ENCODE measurements at regions not wholly inside any gene's neighbourhood (a gene's known extent, or its start where the extent isn't known, plus 50 kb on each side); places are given as distances from the start of the nearest gene placed in this dataset.

DNA sequence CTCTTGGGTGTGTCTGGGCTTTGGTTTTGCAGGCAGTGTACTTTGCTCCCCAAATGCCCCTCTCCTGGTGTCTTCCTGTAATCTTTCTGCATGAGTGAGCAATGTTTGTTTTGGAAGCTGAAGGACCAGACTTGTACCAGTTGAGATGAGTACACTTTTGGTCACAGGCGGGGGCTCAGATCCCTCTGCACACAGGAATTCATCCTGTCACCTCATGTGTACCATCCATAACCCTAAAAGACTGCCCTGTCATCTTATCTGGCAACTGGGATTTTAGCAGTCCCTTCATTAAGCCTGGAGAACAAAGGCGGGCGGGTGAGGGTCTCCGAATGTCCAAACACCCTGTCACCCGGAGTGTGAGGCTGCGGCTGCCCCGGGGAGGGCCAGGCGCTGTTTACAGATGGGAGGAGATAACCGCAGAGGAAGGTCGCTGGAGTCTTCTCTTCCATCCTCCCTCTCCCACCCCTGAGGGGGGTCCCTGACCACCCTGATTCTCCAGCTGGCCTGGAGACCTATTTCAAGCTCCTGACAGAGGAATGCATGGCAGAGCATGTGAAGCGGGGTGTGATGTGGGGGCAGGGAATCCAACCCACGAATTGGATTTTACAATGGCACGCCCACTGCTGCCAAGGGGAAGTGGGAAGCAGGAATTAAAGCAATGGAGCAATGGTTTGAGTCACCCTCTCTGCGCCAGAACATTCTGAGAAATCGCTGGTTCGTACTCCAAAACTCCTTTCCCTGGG is 158.2 kb upstream of the MYCN start:
- DNase-seq, result no peak

DNA sequence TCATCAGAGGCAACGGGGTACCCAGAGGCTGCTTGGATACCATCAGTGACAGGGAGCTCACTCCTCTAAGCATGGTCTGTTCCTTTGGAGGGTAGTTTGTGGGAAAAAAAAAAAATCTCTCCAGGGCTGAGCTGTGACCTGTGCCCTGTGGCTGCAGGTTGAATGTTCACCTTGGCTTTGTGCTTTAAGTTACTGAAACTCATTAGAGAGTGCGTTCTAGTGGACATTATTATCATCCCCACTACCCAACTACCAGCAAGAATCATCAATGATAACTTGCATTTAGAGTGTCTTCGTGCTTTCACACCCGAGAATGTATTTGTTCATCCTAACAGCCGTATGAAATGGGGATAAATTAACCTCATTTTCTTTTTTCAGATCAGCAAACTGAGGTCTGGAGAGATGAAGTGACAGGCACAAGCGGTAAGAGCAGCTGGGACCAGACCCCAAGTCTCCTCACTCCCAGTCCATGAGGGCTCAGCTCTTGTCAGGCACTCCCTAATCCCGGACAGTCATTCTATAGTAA is 157.5 kb upstream of the MYCN start:
- no peak for DNase-seq

DNA sequence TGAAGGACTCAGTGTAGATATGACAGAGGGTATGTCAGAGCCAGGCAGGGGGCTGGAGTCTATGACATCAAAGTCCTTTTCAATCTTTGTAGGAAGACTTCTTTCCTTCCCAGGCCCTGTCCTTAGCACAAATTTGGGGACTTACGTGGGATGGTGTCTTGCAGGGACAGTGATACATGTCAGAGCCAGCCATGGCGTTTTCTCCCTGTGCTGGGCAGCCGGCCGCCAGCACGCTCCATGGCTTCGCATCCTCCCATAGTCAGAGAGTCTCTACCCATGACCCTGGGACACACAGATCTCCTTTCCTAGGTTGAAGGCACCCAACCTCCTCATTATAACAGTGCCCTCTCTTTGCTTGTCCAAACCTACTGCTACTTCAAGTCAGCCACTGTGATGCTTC is 156.9 kb upstream of the MYCN start:
- DNase-seq, result no peak

DNA sequence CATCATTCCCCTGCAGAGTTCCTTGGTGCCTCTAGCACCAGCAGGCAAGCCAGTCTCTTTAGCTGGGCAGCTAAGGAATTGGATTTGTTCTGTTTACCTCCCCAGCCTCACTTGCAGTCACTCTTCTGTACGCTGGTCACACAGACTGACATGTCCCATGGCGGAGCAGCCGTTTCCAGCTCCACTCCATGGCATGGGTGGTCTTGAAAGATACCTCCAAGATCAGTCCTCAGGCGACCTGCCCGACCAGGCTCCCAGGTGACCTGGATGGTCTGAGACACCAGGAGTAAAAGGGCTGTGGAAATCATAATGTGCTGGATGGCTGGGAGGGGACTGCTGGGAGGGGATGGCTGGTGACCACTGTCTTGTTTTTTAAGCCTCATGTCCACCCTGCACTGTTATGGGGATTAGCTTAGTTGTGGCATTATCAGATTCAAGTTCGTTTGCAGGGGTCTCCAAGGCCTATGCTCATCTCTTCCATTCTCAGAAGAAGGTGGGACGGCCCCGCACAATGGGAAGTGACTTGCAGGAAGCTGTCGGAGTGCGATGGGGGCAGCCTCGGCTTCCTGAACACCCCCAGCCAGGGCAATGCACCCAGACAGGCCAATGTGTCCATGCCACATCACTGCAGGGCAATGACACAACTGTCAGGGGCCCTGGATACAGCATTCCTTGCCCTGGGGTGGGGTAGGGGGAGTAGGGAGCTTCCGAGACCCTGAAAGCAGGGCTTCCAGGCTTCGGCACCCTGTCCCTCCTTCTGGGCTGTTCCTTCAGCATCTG is 156.1 kb upstream of the MYCN start:
- DNase-seq, result no peak

DNA sequence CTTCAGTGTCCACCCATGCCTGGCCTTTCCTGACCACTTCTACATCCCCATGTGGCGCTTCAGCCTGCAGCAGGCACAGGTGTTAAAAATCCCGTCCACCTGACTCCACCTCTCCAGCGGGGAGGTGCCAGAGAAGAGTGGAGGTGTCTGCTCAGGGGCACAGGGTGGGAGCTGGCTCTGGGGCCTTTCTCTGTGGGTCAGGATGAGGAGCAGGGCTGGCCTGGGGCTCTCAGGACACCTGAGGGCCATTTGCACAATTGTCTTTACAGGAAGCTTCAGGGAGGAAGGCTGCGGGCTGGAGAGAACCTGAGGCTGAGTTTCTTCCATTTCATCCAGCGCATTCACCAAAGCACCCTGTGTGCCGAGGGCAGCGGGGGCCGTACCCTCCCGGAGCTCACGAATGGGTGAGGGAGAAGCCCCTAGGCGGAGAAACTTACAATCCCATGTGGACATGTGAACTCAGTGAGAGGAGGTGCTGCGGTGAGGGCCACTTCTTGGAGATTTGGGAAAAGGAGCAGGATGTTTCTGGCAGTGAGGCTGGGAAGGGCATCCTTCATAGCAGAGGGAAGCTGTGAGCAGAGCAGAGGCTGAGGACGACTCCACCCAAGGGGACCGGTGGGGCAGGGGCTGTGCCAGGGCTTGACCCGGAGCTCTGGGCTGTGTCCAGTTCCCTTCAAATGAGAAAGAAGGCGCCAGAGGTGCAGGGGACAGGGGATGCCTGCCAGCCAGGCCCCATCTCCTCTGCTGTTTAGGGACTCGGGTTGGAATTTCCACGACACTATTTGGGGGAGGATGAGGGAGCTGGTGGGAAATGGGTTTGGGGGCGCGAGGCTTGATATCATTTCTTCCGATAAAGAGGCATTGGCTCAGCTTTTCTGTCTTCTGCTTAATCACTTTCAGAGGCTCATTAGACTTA is 155.2 kb upstream of the MYCN start:
- DNase-seq, result no peak

DNA sequence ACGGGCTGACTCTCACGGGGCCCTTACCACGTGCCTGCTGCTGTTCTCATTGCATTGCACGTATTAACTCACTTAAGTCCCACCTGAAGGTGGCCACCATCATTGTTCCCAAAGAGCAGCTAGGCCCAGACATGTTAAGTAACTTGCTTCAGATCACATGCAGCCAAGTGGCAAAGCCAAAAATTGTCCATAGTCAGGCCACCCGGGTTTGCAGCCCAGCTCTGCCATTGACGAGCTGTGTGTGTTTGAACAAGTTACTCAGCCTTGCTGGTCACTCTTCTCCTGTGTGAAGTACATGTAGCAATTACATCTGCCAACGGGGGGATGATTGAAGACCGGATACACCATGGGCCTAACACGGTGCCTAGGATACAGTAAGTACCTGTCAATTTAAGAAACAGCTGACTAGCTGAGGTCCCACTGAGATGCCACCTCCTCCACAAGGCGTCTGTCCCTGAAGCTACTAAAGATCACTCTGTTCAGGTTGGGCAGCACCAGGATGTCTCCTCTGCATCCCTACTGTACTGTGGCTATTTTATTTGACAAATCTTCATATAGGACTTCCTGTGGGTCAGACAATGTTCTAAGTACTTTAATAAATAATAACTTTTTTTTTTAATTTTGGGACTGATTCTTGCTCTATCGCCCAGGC is 154.2 kb upstream of the MYCN start:
- DNase-seq, result no peak

DNA sequence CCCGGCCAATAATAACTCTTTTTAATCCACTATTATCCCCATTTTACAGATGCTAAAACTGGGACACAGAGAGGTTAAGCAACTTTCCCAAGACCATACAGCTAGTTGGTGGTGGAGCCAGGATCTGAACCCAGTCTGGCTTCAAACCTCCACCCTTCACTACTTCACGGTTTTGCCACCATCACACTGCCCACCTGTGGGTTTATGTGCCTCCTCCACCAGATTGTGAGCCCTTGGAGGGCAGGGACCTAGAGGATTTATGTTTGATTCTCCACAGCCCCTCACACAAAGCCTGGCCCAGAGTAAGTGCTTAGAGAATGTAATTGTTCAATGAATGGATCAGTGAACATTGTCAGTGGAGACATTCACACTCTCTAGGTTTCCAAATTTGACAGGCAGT is 153.4 kb upstream of the MYCN start:
- DNase-seq, result no peak

DNA sequence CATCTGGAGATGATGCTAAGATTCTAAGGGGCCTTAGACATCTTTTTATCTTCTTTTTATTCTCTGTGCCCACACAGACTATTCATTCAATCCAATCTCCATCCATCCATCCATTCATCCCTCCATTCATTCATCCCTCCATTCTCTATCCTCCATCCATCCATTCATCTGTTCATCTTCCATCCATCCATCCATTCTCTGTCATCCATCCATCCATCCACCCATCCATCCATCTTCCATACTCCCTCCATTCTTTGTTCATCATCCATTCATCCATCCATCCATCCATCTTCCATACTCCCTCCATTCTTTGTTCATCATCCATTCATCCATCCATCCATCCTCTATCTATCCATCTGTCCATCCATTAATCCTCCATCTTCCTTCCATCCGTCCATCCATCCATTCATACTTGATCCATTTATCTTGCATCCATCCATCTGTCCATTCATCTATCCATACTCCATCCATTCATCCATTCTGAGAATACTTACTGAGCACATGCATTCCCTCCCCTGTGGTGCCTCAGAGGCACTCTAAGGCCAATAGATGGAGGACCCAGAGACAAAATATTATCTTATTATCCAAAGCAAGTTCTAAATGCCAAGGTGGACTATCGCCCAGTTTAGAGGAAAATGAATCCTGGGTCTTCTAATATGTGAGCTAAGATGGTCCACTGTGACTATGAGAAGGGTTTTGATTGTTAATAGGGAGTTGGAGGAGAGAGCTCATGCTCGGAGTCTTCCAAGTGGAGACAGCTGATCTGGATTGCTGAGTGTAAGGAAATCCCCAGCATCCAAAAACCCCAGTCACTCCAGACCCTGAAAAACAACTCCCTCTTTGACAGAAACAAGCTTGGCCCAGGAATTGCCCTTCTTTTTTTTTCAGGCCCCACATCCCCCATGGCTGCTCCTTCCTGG is 152.6 kb upstream of the MYCN start:
- no peak for DNase-seq

DNA sequence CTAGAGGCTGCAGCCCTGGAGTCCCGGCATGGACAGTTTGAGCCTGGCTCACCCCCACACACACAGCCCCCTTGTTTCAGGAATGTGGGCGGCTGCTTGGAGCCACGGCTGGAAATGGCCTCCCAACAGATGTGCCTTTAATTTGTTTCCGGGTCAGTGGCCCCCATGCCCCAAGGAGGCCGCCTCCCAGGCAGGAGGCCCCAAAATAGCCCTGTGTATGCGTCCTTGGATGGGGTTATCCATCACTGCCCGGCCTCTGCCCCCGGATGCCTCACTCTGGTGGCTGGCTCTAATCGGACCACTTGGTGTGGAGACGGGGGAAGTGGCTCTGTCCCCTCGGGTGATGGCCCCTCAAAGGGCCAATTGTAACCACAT is 151.9 kb upstream of the MYCN start:
- no peak for DNase-seq

DNA sequence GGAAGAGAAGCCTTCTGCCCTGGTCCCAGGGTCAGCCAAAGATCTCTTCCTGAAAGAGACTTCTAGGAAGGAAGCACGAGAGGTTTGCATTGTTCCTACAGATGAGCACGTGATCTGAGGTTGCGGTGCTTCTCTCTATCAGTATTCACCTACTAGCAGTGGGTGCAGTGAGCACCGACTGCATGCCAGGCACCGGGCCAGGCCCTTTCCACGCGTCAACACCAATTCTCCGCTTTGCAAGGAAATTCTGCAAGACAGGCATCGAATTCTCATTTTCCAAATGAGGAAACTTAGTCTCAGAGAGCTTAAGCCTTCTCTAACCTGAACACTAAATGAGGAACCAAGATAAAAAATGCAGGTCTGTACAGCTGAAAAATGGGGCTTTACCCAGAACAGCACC is 151.5 kb upstream of the MYCN start:
- no peak for DNase-seq

DNA sequence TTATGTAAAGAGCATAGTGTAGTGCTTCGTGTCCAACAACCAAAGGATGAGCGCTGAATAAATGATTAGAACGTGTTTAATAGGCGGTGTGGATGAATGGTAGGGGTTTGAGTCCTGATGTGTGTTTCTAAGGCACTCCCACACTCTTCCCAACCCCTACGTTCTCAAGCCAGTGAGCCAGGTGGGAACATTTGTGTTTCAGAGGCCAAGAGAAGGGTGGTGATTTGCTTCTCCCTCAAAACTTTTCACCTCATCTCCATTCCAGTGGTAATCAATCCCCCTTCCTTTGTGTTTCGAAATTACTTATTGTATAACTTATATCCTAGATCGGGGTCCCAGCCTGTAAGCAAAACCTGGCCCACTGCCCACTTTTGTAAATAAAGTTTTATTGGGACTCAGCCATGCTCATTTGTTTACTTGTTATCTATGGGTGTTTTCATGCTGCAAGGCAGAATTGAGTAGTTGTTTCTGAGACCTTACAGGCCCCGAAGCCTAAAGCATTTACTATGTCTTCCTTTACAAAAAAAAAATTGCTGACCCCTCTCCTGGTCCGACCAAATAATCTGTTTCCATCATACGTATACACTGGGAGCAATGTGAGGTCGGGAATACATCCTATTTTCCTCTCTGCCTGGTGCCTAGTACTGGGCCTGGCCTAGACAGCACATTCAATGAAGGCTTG is 150.8 kb upstream of the MYCN start:
- DNase-seq, result no peak

DNA sequence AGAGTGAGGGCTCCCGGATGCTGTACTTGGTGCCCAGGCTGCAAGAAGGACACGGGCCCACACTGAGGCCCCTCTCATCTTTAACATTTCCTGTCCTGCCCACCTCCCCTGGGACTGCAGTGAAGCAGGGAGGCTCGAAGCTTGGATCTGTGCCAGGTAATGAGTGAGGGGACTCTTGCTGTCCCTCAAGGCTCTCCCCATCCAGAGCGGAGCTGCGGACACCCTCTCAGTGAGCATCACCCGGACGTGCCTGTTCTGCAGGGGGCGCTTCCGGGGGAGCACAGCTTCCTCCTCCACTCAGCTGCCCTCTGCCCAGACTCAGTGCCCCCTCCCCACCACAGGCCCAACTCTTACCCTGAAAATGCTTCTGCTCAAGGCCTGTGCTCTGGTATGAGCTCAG is 150.0 kb upstream of the MYCN start:
- no peak for DNase-seq

DNA sequence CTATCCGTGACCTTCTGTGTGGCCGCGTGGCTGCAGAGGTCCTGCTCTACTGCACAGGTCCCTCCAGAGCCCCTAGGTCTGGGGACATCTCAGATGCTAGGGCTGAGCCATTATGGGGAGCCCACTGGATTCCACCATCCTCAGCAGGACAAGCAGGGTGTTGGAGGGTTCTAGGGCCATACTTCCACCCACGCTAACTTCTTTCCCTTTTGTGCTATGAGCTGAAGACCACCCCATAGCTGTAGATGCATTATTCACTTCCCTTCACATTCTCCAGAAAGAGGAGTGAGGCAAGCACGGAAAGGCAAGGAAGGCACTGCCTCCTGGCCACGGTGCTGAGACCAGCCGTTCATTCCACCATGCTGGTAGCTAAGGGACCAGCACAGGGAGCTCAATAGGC is 149.5 kb upstream of the MYCN start:
- DNase-seq, result no peak

DNA sequence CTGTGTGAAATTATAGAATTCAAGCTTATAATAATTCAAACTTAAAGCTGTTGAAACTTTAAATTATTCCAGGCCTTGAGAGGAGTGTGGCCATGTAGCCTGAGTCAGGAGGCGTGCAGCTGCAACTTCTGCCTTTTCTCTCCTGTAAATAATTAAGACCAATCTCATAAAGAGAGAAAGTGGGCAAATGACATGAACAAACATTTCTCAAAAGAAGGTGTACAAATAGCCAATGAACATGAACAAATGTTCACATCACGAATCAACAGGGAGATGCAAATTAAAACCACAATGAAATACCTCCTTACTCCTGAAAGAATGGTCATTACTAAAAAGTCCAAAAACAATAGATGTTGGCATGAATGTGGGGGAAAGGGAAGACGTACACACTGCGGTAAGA is 149.1 kb upstream of the MYCN start:
- DNase-seq, result no peak

DNA sequence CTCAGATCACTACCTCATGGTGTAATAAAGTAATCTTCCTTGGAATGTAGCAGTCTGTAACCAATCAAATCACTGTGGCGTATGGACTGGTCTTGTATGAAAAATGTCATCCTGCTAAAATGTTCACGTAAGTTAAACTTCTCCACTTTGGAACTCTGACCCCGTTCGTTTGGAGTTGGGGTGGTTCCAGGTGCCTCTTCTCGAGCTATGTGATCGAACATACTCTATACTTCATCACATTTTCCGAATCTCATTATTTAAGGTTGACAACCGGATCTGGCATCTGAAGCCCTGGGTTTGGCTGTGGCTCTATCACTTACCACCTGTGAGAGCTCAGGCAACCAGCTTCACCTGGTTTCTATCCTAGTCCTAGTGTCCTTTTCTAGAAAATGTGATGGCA is 148.0 kb upstream of the MYCN start:
- no peak for DNase-seq

DNA sequence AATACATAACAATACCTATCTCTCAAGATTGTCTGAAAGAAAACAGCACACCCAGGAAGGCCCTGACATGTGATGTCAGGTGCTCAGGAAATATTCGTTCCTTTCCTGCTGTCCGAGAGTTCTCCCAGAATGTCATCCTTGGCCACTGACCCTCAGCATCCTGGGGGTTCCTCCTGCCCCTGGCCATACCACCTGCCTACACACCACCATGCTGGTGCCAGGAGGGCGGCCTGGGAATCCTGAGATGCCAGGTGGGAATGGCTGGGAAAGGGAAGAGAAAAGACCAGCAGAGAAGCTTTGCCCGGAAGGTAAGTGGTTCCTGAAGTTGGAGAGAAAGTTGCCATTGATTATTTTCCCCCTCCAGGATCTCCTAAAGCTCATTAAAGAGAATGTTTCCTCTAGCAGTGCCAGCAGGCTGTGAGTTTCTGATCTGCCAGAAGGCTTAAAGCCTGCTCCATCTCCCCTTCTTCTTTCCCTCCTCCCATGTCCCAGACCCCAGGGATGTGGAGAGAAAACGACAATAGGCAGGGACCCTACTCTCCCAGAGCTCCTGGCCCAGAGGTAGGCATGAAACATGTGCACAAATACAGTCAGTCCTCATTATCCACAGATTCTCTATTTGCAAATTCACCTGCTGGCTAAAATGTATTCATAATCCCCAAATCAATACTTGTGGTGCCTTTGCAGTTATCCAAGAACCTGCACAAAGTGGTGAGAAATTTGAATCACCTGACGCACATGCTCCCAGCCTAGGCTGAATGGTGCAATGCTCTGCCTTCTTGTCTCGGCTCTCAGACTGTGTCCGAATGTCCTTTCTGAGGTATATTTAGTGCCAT is 147.1 kb upstream of the MYCN start:
- no peak for DNase-seq

DNA sequence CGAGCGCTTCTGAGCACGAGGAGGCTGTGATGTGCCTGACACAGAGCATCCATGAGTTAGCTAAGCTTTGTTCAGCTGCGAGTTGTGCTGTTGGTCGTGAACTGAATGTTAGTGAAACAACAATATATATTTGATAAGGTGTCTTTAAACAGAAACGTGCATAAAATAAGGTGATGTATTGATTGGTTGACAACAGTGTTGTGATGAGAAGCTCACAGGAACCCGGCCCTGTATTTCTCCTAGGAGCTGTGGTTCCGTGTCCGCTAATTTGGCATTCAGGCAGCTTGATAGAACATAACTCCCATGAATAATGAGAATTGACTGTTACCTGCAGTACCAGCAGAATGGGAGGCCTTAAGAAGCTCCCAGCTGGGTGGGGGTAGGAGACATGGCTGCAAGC is 146.4 kb upstream of the MYCN start:
- DNase-seq, result no peak

DNA sequence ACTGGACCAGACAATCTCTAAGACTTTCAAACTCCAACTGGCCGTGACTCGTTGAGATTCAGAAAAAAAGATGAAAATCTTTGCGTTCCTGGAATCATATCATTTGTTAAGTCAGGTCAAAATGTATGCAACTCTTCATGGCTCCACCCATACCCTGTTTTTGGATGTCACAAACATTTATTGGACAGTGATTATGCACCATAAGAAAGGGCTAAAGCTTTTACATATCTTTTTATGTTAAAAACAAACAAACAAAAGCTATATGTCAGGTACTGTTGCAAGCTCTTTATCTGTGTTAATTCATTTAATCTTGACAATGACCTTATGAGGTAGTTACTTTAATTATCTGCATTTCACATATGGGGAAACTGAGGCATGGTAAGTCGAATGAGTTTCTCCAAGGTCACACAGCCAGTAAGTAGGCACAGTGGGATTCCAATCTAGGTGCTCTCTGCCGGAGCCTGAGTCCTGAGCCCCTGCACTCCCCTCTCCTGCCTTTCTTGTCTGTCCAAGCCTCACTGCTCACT is 145.7 kb upstream of the MYCN start:
- no peak for DNase-seq

DNA sequence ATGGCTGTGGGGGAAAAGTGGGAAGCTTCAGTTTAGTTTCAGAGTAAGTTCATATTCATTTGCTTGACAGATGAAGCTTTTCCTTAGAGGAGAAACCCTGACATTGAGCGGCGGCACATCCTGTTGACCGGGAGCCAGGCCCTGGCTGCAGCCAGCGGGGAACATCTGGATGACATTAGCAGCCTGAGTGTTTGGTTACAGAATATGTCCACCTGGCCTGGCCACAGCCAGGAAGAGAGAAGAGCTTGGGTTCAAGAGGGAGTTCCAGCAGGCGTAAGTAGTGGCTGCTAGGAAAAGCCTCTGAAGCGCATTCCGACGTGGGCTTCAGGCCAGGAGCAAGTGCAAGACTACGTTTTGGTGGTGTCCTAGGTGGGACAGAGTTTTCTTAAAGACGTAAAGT is 144.9 kb upstream of the MYCN start:
- DNase-seq, result no peak

Data from hematopoietic multipotent progenitor cell treated with erythropoietin and hydrocortisone succinate and interleukin-3 and kit ligand, for 8 days (in vitro differentiated cells).